ENCODE measurements at regions not wholly inside any gene's neighbourhood (a gene's known extent, or its start where the extent isn't known, plus 50 kb on each side); places are given as distances from the start of the nearest gene placed in this dataset.
"Not testable (repeated sequence)": the region's sequence is repeated elsewhere in the genome, so short reads cannot be mapped to it uniquely, and the experiment has no call there.

DNA sequence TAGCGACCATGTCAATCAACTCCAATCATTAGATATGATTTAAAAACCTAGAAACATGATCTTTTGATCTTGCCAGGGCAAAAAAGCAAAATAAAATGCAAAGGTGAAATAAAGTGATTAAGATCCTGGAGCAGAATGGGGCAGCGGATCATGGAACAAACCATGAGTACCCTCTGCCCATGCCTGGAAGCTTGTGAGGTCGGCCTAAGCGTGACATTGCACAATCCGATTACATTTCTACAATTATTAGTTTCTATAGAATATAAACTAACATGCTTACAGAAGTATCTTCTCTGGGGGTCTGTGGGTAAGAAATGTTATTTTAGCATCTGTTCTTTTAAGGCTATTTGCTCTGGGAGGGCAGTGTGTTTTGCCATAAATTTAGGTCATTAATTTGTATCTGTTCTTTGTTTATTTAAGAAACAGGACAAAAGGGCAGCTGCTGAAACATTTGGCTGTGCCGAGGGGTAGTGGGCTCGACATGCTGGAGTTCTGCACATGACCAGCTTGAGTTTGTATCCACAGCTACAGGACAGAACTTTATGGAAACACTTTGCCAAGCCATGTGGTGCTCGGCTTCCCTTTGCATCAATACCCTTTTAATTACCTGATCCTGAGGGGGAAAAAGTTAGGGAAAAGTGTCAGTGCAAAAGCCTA is 55.9 kb downstream of the ZBTB18 start:
- intact Hi-C loops (cut with micrococcal nuclease): no loop called here

DNA sequence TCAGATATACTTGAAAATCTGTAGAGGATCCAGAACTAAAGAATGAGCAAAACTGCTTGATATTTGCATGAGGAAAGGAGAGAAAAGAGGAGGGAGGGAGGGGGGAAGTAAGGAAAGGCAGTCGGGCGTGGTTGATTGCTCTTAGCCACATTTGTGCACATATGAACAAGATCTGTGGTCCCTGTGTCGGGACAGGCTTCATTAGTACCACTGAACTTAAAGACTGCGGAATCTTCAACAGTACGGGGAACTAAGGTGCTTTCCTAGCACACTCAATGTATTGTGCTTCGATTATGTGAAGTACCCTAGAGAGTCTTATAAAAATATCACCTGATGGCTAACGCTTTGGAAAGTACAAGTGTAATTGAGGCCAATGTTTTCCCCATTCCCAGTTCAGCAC is 59.9 kb downstream of the ZBTB18 start:
- intact Hi-C loops (cut with micrococcal nuclease): no loop called here

DNA sequence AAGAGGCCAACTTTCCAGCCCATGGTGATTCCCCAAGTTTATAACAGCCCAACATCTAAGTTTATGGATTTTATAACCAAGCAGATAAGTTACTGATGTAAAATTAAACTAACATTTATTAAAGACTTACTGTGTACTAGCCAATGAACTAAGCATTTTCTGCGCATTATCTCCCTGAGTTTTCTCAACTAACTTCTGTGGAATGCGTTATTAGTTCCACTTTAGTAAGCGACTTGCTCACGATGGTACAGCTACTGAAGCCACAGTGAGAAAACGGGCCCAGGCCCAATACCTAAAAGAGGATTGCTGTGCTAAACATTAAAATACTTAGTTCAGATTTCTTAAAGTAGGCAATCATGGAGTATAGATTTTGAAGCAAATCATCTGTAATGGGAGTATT is 61.0 kb downstream of the ZBTB18 start:
- intact Hi-C loops (cut with micrococcal nuclease): no loop called here

DNA sequence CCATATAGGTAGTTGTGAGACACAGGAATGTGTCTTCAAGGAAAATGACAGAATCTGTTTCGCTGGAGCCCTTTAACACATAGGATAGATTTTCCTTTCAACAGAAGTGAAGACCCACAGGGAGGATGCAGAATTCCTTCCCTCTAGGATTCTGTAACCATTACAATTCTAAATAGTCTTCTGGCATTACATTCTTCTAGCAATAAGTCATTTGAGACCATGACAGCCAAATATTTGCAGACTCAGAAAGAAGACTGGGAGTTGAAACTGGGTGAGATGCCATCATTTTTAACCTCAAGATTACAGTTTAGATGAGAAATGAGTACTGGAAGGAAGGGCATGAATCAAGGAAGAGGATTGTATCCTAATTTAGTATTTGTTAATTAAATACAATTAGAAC is 61.6 kb downstream of the ZBTB18 start:
- intact Hi-C loops (cut with micrococcal nuclease): no loop called here

DNA sequence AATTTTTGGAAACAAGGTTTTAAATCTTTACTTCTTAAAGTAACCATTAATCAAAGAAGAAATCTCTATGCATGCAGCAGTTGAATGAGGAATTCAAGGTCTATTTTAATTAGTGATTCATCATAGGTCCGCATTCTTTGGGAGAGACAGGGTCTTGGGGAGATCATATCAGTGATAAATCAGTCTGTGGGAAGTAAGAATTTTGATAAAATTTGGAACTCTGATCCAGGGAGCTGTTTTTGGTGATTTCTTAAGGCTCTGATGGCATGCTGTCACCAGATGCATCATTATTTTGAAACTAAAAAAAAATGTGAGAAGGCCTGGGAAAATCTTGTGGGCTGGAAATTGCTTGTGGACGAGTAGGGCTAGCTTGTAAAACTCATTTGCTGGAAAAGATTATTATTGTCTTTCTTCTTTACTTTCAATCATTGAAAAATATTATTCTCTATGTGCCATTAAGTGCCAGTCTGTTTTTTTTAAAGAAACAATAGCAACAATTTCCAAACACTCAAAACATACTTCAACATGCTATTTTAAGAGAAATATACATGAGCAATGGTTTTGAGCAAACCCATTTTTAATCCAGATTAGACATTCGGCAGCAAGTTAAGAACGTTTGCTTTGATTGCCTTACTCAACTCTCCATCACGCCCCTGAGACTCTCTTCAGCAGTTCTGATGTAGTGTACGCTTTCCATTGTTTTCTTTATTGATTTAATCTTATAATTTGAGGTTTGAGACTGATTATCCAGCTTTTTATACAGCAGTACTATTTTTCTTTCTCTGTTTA is 62.6 kb downstream of the ZBTB18 start:
- intact Hi-C loops (cut with micrococcal nuclease): no loop called here

DNA sequence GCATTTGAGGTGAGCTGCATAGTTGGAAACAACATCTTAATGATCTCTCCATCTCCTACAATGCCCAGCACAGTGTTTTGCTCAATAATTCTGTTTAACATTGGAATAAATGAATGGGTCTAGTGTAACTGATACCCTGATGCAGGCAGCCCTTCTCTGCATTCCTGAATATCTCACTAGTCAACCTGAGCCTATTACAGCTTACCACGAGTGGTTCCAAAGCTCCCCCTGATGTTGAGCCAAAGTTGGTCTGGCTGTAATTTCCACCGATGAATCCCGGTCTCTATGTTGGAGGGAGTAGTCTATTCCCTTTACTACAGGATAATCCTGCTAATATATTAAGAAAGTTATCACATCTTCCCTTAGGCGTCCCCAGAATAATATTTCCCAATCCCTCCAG is 63.8 kb downstream of the ZBTB18 start:
- intact Hi-C loops (cut with micrococcal nuclease): no loop called here

DNA sequence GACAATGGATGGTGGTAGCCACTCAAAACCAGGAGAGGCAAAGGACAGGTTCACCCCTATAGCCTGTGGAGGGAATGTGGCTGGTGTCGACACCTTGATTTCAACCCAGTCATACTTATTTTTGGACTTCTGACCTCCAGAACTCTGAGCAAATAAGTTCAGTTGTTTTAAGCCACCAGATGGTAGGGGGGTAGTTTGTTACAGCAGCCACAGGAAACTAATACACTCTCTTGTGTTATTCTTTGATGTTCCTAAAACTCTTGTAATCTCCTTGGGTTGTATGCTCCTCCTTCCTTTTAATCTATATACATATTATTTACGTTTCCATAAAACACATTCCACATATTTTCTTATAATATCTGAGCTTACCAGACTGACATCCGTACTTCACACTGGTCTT is 65.9 kb downstream of the ZBTB18 start:
- intact Hi-C loops (cut with micrococcal nuclease): no loop called here

DNA sequence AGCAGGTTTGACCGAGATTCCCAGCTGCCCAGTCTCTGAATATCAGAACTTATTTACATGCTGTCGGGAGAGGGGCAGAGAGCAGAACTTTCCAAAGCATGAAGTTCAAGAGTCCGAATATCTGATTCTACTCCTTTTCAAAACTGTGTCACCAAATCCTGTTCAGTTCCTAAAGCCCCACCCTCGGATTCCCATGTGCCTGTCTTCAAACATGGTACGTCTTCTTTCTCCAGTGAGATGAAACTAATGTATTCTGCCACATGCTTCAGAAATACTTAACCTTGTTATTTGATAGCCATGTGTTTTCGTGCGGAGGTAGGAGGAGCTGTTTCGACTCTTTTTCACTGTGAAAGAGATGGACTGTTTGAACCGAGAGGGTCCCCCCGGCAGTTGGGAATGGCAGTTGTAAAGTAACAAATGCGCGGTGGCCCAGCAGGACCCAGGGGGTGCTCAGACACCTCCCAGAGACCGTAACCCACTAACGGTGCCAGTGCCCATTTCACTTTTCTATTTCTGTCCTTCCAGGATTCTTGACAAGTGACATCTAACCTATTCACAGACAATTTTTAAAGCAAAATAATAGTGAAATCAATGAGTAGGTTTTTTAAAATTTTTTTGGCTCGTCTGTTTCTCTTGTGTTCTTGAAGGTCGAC is 67.2 kb downstream of the ZBTB18 start:
- intact Hi-C loops (cut with micrococcal nuclease): no loop called here

DNA sequence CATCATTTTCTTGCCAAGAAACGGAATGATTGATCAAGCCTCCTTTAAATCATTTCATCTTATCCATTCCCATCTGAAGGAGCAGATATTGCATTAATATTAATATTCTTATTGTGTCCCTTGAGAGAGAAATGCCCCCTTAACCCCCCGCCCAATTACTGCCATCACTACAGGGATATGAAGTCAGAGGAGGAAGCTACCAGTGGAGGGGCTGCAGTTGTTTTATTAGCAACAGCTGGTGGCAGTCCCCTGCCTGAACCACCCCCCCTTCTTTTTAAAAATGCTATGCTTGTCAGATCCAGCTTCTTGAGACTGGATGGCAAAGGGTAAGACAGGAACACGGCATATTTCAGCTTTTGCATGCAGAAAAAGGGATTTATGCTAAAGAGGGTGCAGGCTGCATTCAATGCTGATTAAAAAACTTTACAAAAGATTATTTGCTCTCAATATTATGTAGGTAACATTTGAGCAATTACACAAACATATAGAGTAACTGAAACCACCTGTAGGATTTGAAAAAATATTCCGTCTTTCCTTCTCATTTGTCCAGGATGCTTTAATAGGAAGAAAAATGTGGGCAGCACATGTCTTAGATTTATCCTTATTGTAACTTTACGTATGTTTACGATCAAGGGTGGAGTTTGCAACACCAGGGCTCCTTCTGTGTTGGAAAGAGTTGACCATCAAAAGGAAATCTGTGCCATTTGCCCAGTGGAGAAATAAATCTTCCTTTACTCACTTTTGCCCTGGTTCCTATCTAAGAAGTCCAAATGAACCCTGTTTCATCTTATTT is 77.7 kb downstream of the ZBTB18 start:
- intact Hi-C loops (cut with micrococcal nuclease): no loop called here

DNA sequence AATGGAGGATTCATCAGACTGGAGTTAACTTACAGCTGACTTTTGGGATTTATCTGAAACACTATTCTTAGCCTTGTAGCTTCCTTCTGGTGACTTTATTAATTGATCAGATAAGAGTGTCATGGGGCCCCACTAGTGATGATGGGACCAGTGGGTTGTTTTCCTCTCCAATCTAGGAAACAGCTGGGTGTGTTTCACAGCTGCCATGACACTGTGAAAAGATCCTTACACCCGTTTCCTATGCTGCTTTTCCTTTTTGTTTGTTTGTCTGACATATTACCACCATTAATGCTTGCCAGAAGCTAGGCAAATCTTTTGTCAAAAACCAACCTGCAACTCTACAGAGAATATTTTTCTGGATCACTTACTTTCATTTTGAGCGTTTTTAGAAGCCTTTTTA is 86.2 kb downstream of the ZBTB18 start:
- intact Hi-C loops (cut with micrococcal nuclease): no loop called here

DNA sequence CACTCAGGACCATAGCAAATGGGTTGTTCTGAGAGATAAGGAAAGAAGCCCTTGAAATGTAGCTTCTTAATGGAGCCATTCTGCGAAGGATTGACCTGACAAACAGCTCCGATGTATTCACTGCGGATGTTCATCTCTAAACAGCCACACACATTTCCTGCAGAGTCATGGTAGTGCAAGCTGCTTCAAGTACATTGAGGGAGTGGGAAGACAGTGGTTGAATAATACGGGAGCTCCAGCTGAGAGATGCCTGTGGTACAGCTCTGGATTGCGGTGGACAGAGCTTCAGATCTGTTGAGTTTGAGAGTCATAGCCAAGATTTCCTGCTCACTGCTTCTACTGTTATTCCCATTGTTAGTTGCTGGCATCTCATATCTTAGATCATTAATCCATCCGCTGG is 86.6 kb downstream of the ZBTB18 start:
- intact Hi-C loops (cut with micrococcal nuclease): no loop called here

DNA sequence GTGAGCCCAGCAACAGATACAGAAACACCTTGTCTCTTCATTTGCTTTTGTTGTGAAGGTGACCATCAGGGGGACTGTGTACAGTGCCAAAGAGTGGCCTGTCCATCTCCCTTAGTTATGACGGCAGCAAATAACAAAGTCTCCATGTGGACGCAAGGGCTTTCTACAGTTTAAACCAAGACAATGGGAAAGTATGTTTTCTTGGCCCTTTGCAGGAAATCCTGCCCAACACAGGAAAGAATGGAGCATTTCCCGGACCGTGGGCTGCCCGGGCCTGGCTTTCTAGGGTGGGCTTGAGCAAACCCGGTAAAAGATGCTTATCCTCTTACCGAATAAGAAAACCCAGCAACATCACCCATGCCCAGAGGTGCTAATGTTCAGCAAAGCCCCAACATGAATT is 87.3 kb downstream of the ZBTB18 start:
- intact Hi-C loops (cut with micrococcal nuclease): no loop called here

DNA sequence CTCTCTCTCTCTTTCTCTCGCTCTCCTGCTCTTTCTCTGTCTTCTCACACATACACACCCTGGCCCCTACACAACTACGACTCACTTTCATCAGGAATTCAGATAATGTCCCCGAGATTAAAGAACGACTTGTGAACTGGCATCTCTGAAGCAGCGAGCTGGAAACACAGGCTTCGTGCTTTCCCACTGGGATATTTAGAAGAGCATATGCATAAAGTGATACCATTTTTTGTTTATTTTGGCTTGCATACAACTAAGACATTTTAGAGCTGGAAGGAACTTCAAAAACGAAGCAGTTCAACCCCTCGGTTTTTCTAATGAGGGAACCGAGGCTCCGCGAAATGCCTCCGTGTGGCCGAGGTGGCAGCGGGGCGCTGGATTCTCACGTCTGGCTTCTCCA is 88.6 kb downstream of the ZBTB18 start:
- intact Hi-C loops (cut with micrococcal nuclease): no loop called here

DNA sequence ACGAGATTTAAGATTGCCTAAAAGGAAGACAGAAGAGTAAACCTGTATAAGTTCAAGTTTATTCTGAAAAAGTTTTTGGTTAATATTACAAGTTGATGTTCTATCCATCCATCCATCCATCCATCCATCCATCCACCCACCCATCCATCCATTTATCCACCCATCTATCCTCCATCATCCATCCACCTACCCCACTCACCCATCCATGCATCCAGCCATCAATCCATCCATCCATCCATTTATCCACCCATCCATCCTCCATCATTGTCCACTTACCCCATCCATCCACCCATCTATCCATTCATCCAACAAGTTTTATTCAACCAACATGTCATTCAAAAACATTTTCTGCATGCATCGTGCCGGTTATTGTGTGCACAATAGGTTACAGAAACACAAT is 89.3 kb downstream of the ZBTB18 start:
- intact Hi-C loops (cut with micrococcal nuclease): no loop called here

DNA sequence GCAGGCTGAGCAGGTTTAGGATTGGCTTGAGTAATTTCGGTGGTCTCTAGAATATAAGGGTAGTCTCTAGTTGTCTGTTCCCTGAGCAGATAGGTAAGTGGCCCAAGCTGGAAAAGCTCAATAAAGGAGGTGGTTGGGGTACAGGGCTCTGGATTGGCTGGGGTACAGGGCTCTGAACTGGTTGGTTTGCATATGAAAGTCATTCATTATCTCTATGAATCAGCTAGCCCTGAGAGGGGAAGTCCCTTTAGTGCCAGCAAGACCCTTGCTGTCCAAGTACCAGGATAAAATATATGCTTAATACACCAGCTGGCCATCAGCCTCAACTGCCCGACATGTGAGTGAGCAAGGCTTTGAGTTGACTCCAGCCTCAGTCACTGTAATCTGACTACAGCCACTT is 93.0 kb downstream of the ZBTB18 start:
- intact Hi-C loops (cut with micrococcal nuclease): no loop called here

DNA sequence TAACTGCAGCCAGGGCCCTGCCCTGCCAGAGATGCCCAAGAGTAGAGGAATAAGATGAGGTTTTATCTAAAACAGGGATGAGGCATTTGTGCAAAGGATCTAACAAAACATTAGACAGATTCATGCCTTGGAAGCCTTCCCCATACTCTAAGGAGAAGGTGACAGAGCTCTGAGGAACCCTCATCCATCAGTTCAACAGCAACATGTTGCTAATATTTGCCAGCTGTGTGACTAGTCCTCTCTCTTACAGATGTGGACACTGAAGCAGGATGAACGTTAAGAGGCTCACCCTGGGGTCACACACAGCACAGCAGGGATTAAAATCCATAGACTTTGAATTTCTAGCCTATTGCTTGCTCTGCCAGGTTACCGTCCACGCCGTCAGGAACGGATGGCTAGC is 99.0 kb downstream of the ZBTB18 start:
- intact Hi-C loops (cut with micrococcal nuclease): no loop called here

DNA sequence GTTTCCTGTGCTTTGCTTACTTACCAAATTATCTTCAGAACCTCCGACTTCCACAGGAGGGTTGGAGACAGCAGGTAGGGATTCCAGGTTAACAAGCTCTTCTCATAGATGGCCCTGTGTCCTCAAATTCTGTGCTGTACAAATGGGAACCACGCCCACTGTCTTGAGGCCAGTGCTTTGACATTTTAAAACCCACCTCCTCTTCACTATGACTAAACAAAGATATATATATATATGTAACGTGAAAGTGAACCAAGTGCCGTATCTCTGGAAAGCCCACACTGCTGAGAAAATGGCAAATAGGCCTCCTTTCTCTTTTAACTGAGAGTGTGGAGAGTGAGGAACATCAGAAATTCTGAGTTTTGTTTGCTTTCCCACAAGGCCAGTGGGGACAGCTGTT is 99.6 kb downstream of the ZBTB18 start:
- intact Hi-C loops (cut with micrococcal nuclease): no loop called here

DNA sequence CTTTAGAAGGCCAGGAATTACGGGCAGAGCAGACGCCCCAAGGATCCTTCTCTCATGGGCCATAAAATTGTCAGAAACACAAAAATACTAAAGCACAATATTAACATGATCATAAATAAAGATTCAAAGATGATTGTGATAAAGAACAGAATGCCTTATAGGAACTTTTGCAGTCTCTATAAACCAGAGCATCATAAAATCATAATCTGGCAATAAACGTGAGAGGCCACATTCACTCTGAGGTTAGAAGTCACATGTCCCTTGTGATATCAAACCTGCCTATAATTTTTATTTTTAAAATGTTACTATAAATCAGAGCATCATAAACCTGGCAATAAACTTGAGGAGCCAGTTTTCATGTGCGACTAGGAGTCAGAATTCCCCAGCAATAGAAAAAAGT is 100.5 kb downstream of the ZBTB18 start:
- intact Hi-C loops (cut with micrococcal nuclease): no loop called here

DNA sequence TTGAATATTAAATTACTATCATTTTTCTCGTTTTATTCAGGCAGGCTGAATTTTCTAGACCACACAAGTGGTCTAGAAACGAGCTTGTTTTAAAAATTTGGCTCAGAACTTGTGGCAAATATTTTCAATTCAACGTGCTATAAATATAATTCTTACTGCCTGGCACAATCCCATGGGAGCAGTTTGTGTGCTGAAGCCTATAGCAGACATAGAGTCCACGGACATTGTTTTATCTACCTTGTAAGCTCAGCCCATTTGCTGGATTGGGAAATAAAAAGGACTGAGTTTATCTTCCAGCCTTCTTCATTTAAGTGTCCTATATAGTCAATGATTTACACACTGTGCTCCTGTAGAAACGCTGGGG is 103.4 kb downstream of the ZBTB18 start:
- intact Hi-C loops (cut with micrococcal nuclease): no loop called here

DNA sequence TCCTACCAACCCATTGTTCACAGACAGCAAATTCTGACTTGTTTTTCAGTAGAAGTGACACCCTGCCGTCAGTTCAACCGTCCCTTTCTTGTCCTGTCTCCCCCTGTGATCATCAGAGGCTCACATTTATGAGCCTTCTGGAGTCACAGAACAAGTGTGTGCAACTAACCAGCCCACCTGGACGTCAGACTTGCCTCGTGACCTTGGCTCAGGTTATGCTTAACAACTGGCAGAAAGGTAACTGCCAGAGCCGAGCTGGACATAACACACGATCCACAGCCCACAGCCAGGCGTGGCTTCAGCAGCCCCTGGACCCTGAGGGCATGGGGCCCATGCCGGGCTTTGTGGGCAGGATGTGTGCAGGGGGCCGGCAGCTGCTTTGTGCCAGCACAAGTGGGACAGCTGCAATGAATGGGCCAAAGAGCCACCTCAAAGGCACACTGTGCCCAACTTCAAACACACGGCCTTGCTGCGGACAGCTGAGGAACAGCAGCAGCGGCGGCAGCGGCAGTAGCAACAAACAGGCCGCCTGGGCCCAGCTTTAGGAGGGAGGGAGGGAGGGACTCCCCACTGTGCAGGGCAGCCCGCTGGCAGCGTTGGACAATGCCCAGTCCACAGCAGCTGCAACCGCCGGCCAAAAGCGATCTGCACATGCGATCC is 103.9 kb downstream of the ZBTB18 start:
- intact Hi-C loops (cut with micrococcal nuclease): no loop called here

DNA sequence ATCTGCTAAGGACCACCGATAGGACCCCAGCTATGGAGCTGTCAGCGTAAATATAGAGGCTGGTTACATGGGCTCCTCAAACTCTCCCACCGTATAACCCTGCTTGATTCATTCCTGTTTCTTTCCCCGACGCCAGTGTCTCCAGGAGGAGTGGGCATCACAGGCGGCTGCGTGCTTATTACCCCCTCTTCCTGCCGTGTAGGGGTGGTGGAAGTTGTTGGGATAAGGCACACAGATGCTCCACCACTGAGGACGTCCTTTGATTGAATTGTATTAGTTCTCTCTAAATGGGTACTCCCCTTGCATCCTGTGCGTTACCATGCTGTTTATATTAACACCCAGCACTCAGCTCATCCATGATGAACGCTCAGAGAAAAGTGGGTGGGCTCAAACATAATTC is 104.6 kb downstream of the ZBTB18 start:
- intact Hi-C loops (cut with micrococcal nuclease): no loop called here

DNA sequence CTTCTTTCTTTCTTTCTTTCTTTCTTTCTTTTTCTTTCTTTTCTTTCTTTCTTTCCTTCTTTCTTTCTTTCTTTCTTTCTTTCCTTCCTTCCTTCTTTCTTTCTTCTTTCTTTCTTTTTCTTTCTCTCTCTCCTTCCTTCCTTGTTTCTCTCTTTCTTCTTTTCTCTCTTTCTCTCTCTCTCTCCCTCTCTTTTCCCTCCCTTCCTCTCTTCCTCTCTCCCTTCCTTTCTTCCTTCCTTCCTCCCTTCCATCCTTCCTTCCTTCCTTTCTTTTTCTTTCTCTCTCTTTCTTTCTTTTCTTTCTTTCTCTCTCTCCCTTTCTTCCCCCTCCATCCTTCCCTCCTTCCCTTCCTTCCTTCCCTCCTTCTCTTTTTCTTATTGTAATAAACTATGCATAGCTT is 105.5 kb downstream of the ZBTB18 start:
- intact Hi-C loops (cut with micrococcal nuclease): not testable (repeated sequence)
